ENCODE measurements at regions not wholly inside any gene's neighbourhood (a gene's known extent, or its start where the extent isn't known, plus 50 kb on each side); places are given as distances from the start of the nearest gene placed in this dataset.

DNA sequence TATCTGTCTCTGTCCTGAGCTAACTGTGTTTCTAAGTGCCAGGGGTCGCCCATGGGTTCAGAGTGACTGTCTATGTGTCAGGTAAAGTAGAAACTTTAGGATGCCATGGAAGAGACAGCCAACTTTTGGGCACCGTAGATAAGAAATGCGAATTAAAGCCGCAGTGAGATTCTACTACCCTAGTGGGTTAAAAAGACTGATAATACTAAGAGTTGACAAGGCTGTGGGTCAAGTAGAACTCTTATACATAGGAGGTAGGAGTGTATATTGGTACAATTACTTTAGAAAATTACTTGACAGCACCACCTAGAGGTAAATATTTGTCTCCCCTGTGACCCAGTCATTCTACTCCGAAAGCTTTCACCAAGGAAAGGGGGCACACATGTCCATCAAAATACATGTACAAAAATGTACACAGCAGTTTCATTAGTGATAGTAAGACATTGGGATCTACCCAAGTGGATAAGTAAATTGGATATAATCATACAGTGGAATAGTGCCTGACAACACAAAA is 371.3 kb downstream of the SLC4A3 start:
- no peak for TF ChIP-seq POLR2A (IDR thresholded peaks at IDR 0.05)
- TF ChIP-seq, protein P1, sequence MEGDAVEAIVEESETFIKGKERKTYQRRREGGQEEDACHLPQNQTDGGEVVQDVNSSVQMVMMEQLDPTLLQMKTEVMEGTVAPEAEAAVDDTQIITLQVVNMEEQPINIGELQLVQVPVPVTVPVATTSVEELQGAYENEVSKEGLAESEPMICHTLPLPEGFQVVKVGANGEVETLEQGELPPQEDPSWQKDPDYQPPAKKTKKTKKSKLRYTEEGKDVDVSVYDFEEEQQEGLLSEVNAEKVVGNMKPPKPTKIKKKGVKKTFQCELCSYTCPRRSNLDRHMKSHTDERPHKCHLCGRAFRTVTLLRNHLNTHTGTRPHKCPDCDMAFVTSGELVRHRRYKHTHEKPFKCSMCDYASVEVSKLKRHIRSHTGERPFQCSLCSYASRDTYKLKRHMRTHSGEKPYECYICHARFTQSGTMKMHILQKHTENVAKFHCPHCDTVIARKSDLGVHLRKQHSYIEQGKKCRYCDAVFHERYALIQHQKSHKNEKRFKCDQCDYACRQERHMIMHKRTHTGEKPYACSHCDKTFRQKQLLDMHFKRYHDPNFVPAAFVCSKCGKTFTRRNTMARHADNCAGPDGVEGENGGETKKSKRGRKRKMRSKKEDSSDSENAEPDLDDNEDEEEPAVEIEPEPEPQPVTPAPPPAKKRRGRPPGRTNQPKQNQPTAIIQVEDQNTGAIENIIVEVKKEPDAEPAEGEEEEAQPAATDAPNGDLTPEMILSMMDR (IDR thresholded peaks at IDR 0.05) = no peak

All from breast epithelium (tissue), 3 donors.